Activated CD8-positive, alpha-beta memory T cell treated with anti-CD3 and anti-CD28 coated beads, Interleukin-2, amount 10 ng/mL, durations not matched to agents 7 days and 5 days (primary cell): ENCODE measurements at regions not wholly inside any gene's neighbourhood (a gene's known extent, or its start where the extent isn't known, plus 50 kb on each side); places are given as distances from the start of the nearest gene placed in this dataset.

Experiments
- ATAC-seq: fragments of 150-1000 bp; cut with Tn5 transposase; one replicate; pipeline ENCODE4 v1.10.0; 2021; ENCODE audit warnings: moderate library complexity
- CTCF ChIA-PET: fragments of 350-600 bp; sonication (Branson Sonifier 250); formaldehyde crosslinking; loops from one replicate; lab custom pipeline; 2021; ENCODE audit warnings: antibody characterized with exemption; lab: Charles Lee
- DNase-seq: peaks from one replicate; pipeline ENCODE4 v3.0.0-alpha.2; 2020
- H3K27ac Mint-ChIP-seq: one replicate; pipeline ENCODE4 v1.8.0; 2021; ENCODE audit warnings: mild to moderate bottlenecking, mixed read lengths
- H3K27me3 Mint-ChIP-seq: one replicate; pipeline ENCODE4 v1.8.0; 2021; ENCODE audit warnings: mixed read lengths
- H3K36me3 Mint-ChIP-seq: one replicate; pipeline ENCODE4 v1.8.0; 2021; ENCODE audit warnings: mild to moderate bottlenecking, mixed read lengths
- H3K4me1 Mint-ChIP-seq: one replicate; pipeline ENCODE4 v1.8.0; 2021; ENCODE audit warnings: mixed read lengths
- H3K4me3 Mint-ChIP-seq: one replicate; pipeline ENCODE4 v1.8.0; 2021; ENCODE audit warnings: mild to moderate bottlenecking, moderate library complexity, mixed read lengths
- H3K9me3 Mint-ChIP-seq: one replicate; pipeline ENCODE4 v1.8.0; 2022; ENCODE audit warnings: low read depth, mixed read lengths

GRCh38 chr10:63077800-63078199 is 55.3 kb upstream of the NRBF2 start:
- ATAC-seq: no peak
- no peak for DNase-seq
- H3K9me3 Mint-ChIP-seq: no peaks in the 10 kb centered on the region
- H3K27ac Mint-ChIP-seq: no peak overlapping the region
- CTCF ChIA-PET: interaction anchor here (0.8 to 1.0 kb wide), 2 partner anchors 40 to 80 kb away, joined by 3 to 4 read pairs; no protein-coding TSS in a partner anchor
- peaks cover 9% of the 10 kb centered on the region for H3K4me1 Mint-ChIP-seq
- no peak overlapping the region for H3K4me3 Mint-ChIP-seq
- peaks cover 23% of the 10 kb centered on the region for H3K27me3 Mint-ChIP-seq
- no peaks in the 10 kb centered on the region for H3K36me3 Mint-ChIP-seq

GRCh38 chr10:63072951-63073350 is 60.2 kb upstream of the NRBF2 start:
- Mint-ChIP-seq H3K27ac (no peak overlapping the region), H3K4me3 (no peak overlapping the region), H3K4me1 (peaks cover 17% of the 10 kb centered on the region), H3K27me3 (peaks cover 36% of the 10 kb centered on the region), H3K36me3 (no peaks in the 10 kb centered on the region), H3K9me3 (no peaks in the 10 kb centered on the region)
- CTCF ChIA-PET: no interaction called here
- no peak for ATAC-seq
- no peak for DNase-seq

- no peak for ATAC-seq
- peaks cover 12% of the 10 kb centered on the region for H3K4me1 Mint-ChIP-seq
Observed at GRCh38 chr10:63071145-63071544, 62.0 kb upstream of the NRBF2 start.

GRCh38 chr10:63069318-63069717 is 63.8 kb upstream of the NRBF2 start:
- Mint-ChIP-seq H3K4me3 (no peak overlapping the region), H3K27me3 (peaks cover 56% of the 10 kb centered on the region), H3K4me1 (peaks cover 15% of the 10 kb centered on the region), H3K27ac (no peak overlapping the region), H3K9me3 (no peaks in the 10 kb centered on the region), H3K36me3 (peaks cover 2% of the 10 kb centered on the region)
- DNase-seq (no peak), ATAC-seq (no peak)
- CTCF ChIA-PET: no interaction called here

More at GRCh38 chr10:63071145-63071544, 62.0 kb upstream of the NRBF2 start:
- Mint-ChIP-seq H3K4me3 (no peak overlapping the region), H3K36me3 (peaks cover 2% of the 10 kb centered on the region), H3K27me3 (peaks cover 48% of the 10 kb centered on the region), H3K9me3 (no peaks in the 10 kb centered on the region), H3K27ac (no peak overlapping the region)
- CTCF ChIA-PET: no interaction called here
- DNase-seq: no peak

GRCh38 chr10:63068246-63068645 is 64.9 kb upstream of the NRBF2 start:
- ATAC-seq: peak; percentile 70
- Mint-ChIP-seq H3K36me3 (peaks cover 2% of the 10 kb centered on the region), H3K4me1 (peaks cover 15% of the 10 kb centered on the region), H3K27me3 (peaks cover 58% of the 10 kb centered on the region), H3K4me3 (peak overlapping the region; percentile 43), H3K9me3 (no peaks in the 10 kb centered on the region), H3K27ac (peak overlapping the region; percentile 24)
- CTCF ChIA-PET: interaction anchor here (1.7 kb wide), 1 partner anchor 16 kb away, joined by 8 read pairs; no protein-coding TSS in a partner anchor
- DNase-seq: no peak

- CTCF ChIA-PET: no interaction called here
- Mint-ChIP-seq H3K4me1 (peaks cover 15% of the 10 kb centered on the region), H3K27ac (no peak overlapping the region), H3K4me3 (no peak overlapping the region), H3K36me3 (peaks cover 2% of the 10 kb centered on the region), H3K27me3 (peaks cover 60% of the 10 kb centered on the region), H3K9me3 (no peaks in the 10 kb centered on the region)
- ATAC-seq (no peak), DNase-seq (no peak)
Observed at GRCh38 chr10:63066606-63067005, 66.5 kb upstream of the NRBF2 start.

- no peaks in the 10 kb centered on the region for H3K9me3 Mint-ChIP-seq
- H3K4me3 Mint-ChIP-seq: no peak overlapping the region
- CTCF ChIA-PET: interaction anchor here (1.3 kb wide), 1 partner anchor 10 kb away, joined by 3 read pairs; no protein-coding TSS in a partner anchor
- H3K27ac Mint-ChIP-seq: no peak overlapping the region
- peaks cover 15% of the 10 kb centered on the region for H3K4me1 Mint-ChIP-seq
- H3K36me3 Mint-ChIP-seq: peaks cover 2% of the 10 kb centered on the region
- peaks cover 48% of the 10 kb centered on the region for H3K27me3 Mint-ChIP-seq
- ATAC-seq (no peak), DNase-seq (no peak)
Observed at GRCh38 chr10:63064706-63065105, 68.4 kb upstream of the NRBF2 start.

GRCh38 chr10:63058236-63058635 is 74.9 kb upstream of the NRBF2 start:
- H3K4me3 Mint-ChIP-seq: no peak overlapping the region
- H3K4me1 Mint-ChIP-seq: peaks cover 2% of the 10 kb centered on the region
- H3K27me3 Mint-ChIP-seq: peaks cover 14% of the 10 kb centered on the region
- no peaks in the 10 kb centered on the region for H3K9me3 Mint-ChIP-seq
- ATAC-seq (no peak), DNase-seq (no peak)
- H3K36me3 Mint-ChIP-seq: no peaks in the 10 kb centered on the region
- no peak overlapping the region for H3K27ac Mint-ChIP-seq
- CTCF ChIA-PET: interaction anchor here (0.7 to 1.3 kb wide), 2 partner anchors 26 to 465 kb away, joined by 3 read pairs; no protein-coding TSS in a partner anchor

- no peaks in the 10 kb centered on the region for H3K9me3 Mint-ChIP-seq
Observed at GRCh38 chr10:63057509-63057908, 75.6 kb upstream of the NRBF2 start.

GRCh38 chr10:63055705-63056104 is 77.4 kb upstream of the NRBF2 start:
- Mint-ChIP-seq H3K4me3 (no peak overlapping the region), H3K27ac (no peak overlapping the region), H3K9me3 (no peaks in the 10 kb centered on the region), H3K36me3 (no peaks in the 10 kb centered on the region), H3K27me3 (peaks cover 12% of the 10 kb centered on the region), H3K4me1 (peaks cover 2% of the 10 kb centered on the region)
- no peak for ATAC-seq
- CTCF ChIA-PET: interaction anchor here (0.5 to 1.3 kb wide), 2 partner anchors 9 to 77 kb away, joined by 3 read pairs; partner anchors contain the start of gene NRBF2
- no peak for DNase-seq

More at GRCh38 chr10:63057509-63057908, 75.6 kb upstream of the NRBF2 start:
- ATAC-seq (no peak), DNase-seq (no peak)
- Mint-ChIP-seq H3K27me3 (peaks cover 15% of the 10 kb centered on the region), H3K4me3 (no peak overlapping the region), H3K27ac (no peak overlapping the region), H3K4me1 (peaks cover 2% of the 10 kb centered on the region), H3K36me3 (no peaks in the 10 kb centered on the region)
- CTCF ChIA-PET: interaction anchor here (0.7 to 1.3 kb wide), 2 partner anchors 27 to 464 kb away, joined by 3 read pairs; no protein-coding TSS in a partner anchor

GRCh38 chr10:63054889-63055611 is 78.1 kb upstream of the NRBF2 start:
- no peak for ATAC-seq
- no peak for DNase-seq
- Mint-ChIP-seq H3K4me1 (peaks cover 2% of the 10 kb centered on the region), H3K4me3 (no peak overlapping the region), H3K9me3 (no peaks in the 10 kb centered on the region), H3K27me3 (peaks cover 14% of the 10 kb centered on the region), H3K27ac (no peak overlapping the region), H3K36me3 (no peaks in the 10 kb centered on the region)
- CTCF ChIA-PET: interaction anchor here (0.5 to 1.3 kb wide), 2 partner anchors 10 to 78 kb away, joined by 3 read pairs; partner anchors contain the start of gene NRBF2

GRCh38 chr10:63052083-63052482 is 81.0 kb upstream of the NRBF2 start:
- Mint-ChIP-seq H3K27ac (no peak overlapping the region), H3K4me3 (no peak overlapping the region), H3K9me3 (no peaks in the 10 kb centered on the region), H3K36me3 (peaks cover 2% of the 10 kb centered on the region), H3K4me1 (peaks cover 4% of the 10 kb centered on the region), H3K27me3 (peaks cover 34% of the 10 kb centered on the region)
- DNase-seq (no peak), ATAC-seq (no peak)
- CTCF ChIA-PET: no interaction called here

- Mint-ChIP-seq H3K36me3 (peaks cover under 1% of the 10 kb centered on the region), H3K9me3 (peaks cover 3% of the 10 kb centered on the region), H3K27me3 (peaks cover 46% of the 10 kb centered on the region), H3K27ac (no peak overlapping the region), H3K4me3 (no peak overlapping the region), H3K4me1 (peaks cover 2% of the 10 kb centered on the region)
- DNase-seq: no peak
- ATAC-seq: no peak
- CTCF ChIA-PET: no interaction called here
Observed at GRCh38 chr10:63042256-63042655, 90.9 kb upstream of the NRBF2 start.
